Large intestine (tissue), 3 donors: ENCODE measurements at regions not wholly inside any gene's neighbourhood (a gene's known extent, or its start where the extent isn't known, plus 50 kb on each side); places are given as distances from the start of the nearest gene placed in this dataset.

ENCODE experiments used
- DNase-seq, 2 donors: peaks; one replicate each; pipeline versions ENCODE4 v3.0.0 to v3.0.0-alpha.2; 2013
- H3K27ac ChIP-seq: one replicate; pipeline ENCODE4 v1.5.1; 2013; ENCODE audit warnings: low read length
- H3K27me3 ChIP-seq: 2 replicates; pipeline ENCODE4 v1.6.1; 2013; ENCODE audit warnings: low read length; ENCODE audit not compliant: control insufficient read depth, insufficient read depth
- H3K36me3 ChIP-seq: 2 replicates; pipeline ENCODE4 v1.6.1; 2013; ENCODE audit warnings: low read length; ENCODE audit not compliant: control insufficient read depth, insufficient read depth
- H3K4me1 ChIP-seq: one replicate; pipeline ENCODE4 v1.6.1; 2013; ENCODE audit warnings: low read length; ENCODE audit not compliant: control insufficient read depth, insufficient read depth
- H3K4me3 ChIP-seq: one replicate; pipeline ENCODE4 v1.5.1; 2013; ENCODE audit warnings: low read length
- H3K9me3 ChIP-seq: one replicate; pipeline ENCODE4 v1.6.1; 2013; ENCODE audit warnings: mild to moderate bottlenecking, low read depth, low read length, moderate library complexity; ENCODE audit not compliant: control insufficient read depth
- WGBS: methylation state at CpG from one replicate; pipeline ENCODE4 v1.1.5; 2013; ENCODE audit warnings: low lambda C conversion rate; ENCODE audit not compliant: insufficient coverage; 5-methylcytosine and 5-hydroxymethylcytosine counted together

DNA sequence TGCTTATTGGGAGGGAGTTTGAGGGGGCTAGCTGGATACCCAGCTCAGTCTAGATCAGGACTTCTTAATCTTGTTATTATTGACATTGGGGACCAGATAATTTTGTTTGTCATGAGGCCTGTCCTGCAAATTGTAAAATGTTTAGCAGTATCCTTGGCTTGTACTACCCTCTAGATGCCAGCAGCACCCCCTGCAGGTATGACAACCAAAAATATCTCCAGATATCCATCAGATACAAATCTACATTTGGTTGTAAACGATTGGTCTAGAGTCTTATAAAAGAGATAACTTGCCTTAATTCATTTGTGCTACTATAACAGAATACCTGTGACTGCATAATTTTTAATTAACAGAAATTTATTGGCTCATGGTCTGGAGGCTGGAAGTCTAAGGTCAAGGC is 1232.2 kb downstream of the XPNPEP1 start:
- Histone ChIP-seq H3K4me3 (no peak overlapping the region), H3K36me3 (no peaks in the 10 kb centered on the region), H3K4me1 (no peaks in the 10 kb centered on the region), H3K9me3 (no peaks in the 10 kb centered on the region), H3K27me3 (no peaks in the 10 kb centered on the region), H3K27ac (no peak overlapping the region)
- no peak for DNase-seq
- WGBS, result 80% methylated on average over 1 of the region's 1 CpG

- Histone ChIP-seq H3K36me3 (no peaks in the 10 kb centered on the region), H3K4me3 (no peak overlapping the region), H3K9me3 (no peaks in the 10 kb centered on the region), H3K4me1 (no peaks in the 10 kb centered on the region), H3K27me3 (no peaks in the 10 kb centered on the region), H3K27ac (no peak overlapping the region)
- no peak for DNase-seq
- 89% methylated on average over 5 of the region's 6 CpGs for WGBS
Measured at GRCh38 chr10:108690530-108690929, 1232.8 kb downstream of the XPNPEP1 start.

DNA sequence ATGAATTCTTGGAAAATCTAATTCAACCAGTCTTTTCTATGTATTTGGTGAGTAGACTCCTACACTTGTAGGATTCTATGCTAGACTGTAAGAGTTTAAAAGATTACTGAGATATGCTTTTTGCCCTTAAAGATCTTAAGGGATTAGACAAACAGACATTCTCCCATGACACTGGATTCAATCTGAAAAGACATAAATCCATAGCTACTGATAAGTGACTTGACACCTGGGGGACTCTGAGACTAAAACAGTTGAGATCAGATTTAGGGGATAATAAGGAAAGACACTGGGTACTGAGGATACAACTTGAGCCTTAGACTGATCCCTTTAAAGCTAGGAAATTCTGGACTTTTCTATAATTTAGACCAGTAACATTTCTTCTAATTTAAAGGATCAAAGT is 1233.4 kb downstream of the XPNPEP1 start:
- Histone ChIP-seq H3K36me3 (no peaks in the 10 kb centered on the region), H3K4me1 (no peaks in the 10 kb centered on the region), H3K27ac (no peak overlapping the region), H3K9me3 (no peaks in the 10 kb centered on the region), H3K27me3 (no peaks in the 10 kb centered on the region), H3K4me3 (no peak overlapping the region)
- no peak for DNase-seq

DNA sequence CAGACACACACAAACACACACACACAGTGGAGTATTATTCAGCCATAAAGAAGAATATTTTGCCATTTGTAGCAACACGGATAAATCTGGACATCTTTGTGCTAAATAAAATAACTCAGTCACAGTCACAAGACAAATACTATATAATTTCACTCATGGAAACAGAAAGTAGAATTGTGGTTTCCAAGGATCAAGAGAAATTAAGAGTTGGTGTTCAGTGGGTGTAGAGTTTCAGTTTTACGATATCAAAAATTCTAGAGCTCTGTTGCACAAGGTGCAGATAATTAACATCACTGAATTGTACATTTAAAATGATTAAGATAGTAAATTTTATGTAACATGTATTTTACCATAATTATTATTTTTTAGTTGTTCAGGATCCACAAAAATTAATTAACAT is 1235.0 kb downstream of the XPNPEP1 start:
- 100% methylated on average over 1 of the region's 2 CpGs for WGBS
- H3K4me3 ChIP-seq, result no peak overlapping the region
- no peak for DNase-seq
- no peaks in the 10 kb centered on the region for H3K9me3 ChIP-seq
- H3K27ac ChIP-seq, result no peak overlapping the region
- no peaks in the 10 kb centered on the region for H3K4me1 ChIP-seq
- no peaks in the 10 kb centered on the region for H3K36me3 ChIP-seq
- no peaks in the 10 kb centered on the region for H3K27me3 ChIP-seq

- Histone ChIP-seq H3K4me1 (no peaks in the 10 kb centered on the region), H3K27me3 (no peaks in the 10 kb centered on the region), H3K27ac (no peak overlapping the region), H3K9me3 (no peaks in the 10 kb centered on the region), H3K4me3 (no peak overlapping the region), H3K36me3 (no peaks in the 10 kb centered on the region)
- no CpG with 5 or more reads among the region's 4 CpGs for WGBS
- no peak for DNase-seq
Measured at GRCh38 chr10:108685863-108686531, 1237.3 kb downstream of the XPNPEP1 start.

GRCh38 chr10:108684431-108684830 is 1238.9 kb downstream of the XPNPEP1 start:
- Histone ChIP-seq H3K9me3 (no peaks in the 10 kb centered on the region), H3K36me3 (no peaks in the 10 kb centered on the region), H3K27ac (no peak overlapping the region), H3K4me1 (no peaks in the 10 kb centered on the region), H3K27me3 (no peaks in the 10 kb centered on the region), H3K4me3 (no peak overlapping the region)
- WGBS, result 17% methylated on average over 1 of the region's 2 CpGs
- DNase-seq, result no peak

DNA sequence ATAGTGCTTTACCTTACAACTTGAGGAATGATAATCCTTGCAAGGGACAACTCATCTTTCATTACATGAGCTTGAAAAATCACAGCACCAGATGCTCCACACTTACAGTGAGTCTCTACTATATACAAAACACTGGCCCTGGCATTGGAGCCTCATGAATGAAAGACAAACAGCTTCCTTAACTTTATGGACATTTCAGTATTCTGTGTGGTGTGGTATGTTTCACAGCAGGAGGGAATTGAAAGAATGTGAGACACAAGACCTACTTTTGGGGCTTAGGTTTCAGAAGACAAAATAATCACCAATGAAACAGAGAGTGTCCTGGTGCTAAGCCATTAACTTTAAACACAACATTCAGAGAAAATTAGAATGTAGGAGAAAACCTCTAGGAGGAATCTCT is 1249.6 kb downstream of the XPNPEP1 start:
- H3K27me3 ChIP-seq, result no peaks in the 10 kb centered on the region
- H3K4me1 ChIP-seq, result no peaks in the 10 kb centered on the region
- H3K36me3 ChIP-seq, result no peaks in the 10 kb centered on the region
- DNase-seq, result no peak
- no peaks in the 10 kb centered on the region for H3K9me3 ChIP-seq
- H3K27ac ChIP-seq, result no peak overlapping the region
- H3K4me3 ChIP-seq, result no peak overlapping the region

- Histone ChIP-seq H3K4me3 (no peak overlapping the region), H3K9me3 (no peaks in the 10 kb centered on the region), H3K27me3 (no peaks in the 10 kb centered on the region), H3K27ac (no peak overlapping the region), H3K36me3 (no peaks in the 10 kb centered on the region), H3K4me1 (no peaks in the 10 kb centered on the region)
- no CpG with 5 or more reads among the region's 1 CpG for WGBS
- DNase-seq, result no peak
Measured at GRCh38 chr10:108663587-108663986, 1259.7 kb downstream of the XPNPEP1 start.

GRCh38 chr10:108662975-108663374 is 1260.3 kb downstream of the XPNPEP1 start:
- no peak overlapping the region for H3K27ac ChIP-seq
- H3K27me3 ChIP-seq, result no peaks in the 10 kb centered on the region
- no peak for DNase-seq
- no peaks in the 10 kb centered on the region for H3K36me3 ChIP-seq
- H3K9me3 ChIP-seq, result no peaks in the 10 kb centered on the region
- H3K4me3 ChIP-seq, result no peak overlapping the region
- H3K4me1 ChIP-seq, result no peaks in the 10 kb centered on the region
- no CpG with 5 or more reads among the region's 2 CpGs for WGBS

GRCh38 chr10:108655057-108655456 is 1268.3 kb downstream of the XPNPEP1 start:
- H3K4me3 ChIP-seq, result no peak overlapping the region
- H3K27me3 ChIP-seq, result no peaks in the 10 kb centered on the region
- H3K4me1 ChIP-seq, result no peaks in the 10 kb centered on the region
- 96% methylated on average over 4 of the region's 4 CpGs for WGBS
- H3K9me3 ChIP-seq, result no peaks in the 10 kb centered on the region
- no peak for DNase-seq
- no peak overlapping the region for H3K27ac ChIP-seq
- no peaks in the 10 kb centered on the region for H3K36me3 ChIP-seq

DNA sequence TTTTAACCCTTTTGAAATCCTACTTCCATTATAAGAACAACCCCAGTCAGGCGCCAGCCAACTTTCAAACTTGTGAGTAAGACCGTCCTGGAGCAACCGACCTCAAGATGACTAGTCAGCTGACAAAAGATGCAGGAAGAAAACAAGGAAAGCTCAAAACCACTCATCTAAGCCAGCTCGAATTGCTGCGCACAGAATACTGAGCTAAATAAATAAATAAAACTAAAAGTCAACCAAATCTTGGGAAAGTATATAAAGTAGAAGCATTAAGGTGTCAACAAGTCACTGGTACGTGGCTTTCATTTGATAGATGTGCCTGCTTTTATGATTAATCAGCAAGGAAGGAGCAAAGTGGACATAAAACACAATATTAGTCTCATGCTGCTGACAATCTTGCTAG is 1269.8 kb downstream of the XPNPEP1 start:
- Histone ChIP-seq H3K36me3 (no peaks in the 10 kb centered on the region), H3K27me3 (no peaks in the 10 kb centered on the region), H3K27ac (no peak overlapping the region), H3K9me3 (no peaks in the 10 kb centered on the region), H3K4me1 (no peaks in the 10 kb centered on the region), H3K4me3 (no peak overlapping the region)
- no peak for DNase-seq
- WGBS, result no CpG with 5 or more reads among the region's 6 CpGs
